Panc1 (cell line): ENCODE measurements at regions not wholly inside any gene's neighbourhood (a gene's known extent, or its start where the extent isn't known, plus 50 kb on each side); places are given as distances from the start of the nearest gene placed in this dataset.

Experiments used
- CTCF ChIP-seq: fragments of 450-650 bp; IDR thresholded peaks from 2 replicates; pipeline ENCODE4 v1.5.1; 2017; ENCODE audit warnings: mild to moderate bottlenecking
- POLR2AphosphoS5 ChIP-seq: IDR thresholded peaks from 2 replicates; pipeline ENCODE4 v1.6.1; 2012; ENCODE audit warnings: mild to moderate bottlenecking, low read depth, low read length, moderate library complexity
- REST ChIP-seq, 2 experiments: IDR thresholded peaks; 2 replicates each; pipeline ENCODE4 v1.6.1; 2011 to 2012; ENCODE audit warnings: low read depth in 2 of 2, control low read depth in 1 of 2, low read length in 1 of 2, mild to moderate bottlenecking in 1 of 2, moderate library complexity in 1 of 2; ENCODE audit not compliant: insufficient read depth in 1 of 2
- SIN3A ChIP-seq: IDR thresholded peaks from 2 replicates; pipeline ENCODE4 v1.6.1; 2012; ENCODE audit warnings: low read depth, mild to moderate bottlenecking, low read length, moderate library complexity, borderline replicate concordance; ENCODE audit not compliant: insufficient read depth

DNA sequence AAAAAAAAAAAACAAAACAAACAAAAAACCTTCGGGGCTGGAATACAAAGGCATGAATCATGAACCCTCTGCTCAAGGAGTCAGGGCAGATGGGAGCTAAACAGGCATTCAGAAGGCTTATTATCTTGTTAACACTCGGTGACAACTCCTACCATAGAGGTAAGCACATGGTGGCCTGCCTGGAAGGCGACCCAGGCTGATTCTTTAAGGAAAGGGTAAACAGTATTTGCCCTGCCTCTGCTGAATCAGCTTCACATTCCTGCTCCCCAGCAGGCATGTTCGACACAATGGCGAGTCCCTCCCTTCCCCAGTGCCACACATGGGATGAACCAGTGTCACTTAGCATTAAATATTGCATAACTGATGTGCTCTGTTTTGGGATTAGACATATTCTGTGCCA, 191.9 kb downstream of the ARL4C start:
- TF ChIP-seq POLR2AphosphoS5 (no peak), CTCF (no peak), REST (IDR thresholded peaks at IDR 0.05; ENCODE audit: insufficient read depth in 1 of 2, low read depth in 2 of 2, low read length in 1 of 2) (no peak), SIN3A (no peak)
